Cardiac fibroblast (primary cell): ENCODE measurements at regions not wholly inside any gene's neighbourhood (a gene's known extent, or its start where the extent isn't known, plus 50 kb on each side); places are given as distances from the start of the nearest gene placed in this dataset.
A peak's percentile ranks its signal among the peaks of the same experiment; 100 is the strongest.

Source experiments
- DNase-seq, 2 donors: peaks; one replicate each; pipeline versions ENCODE4 v3.0.0 to v3.0.0-alpha.2; 2010; ENCODE audit warnings: low read depth in 2 of 2
- H3K4me3 ChIP-seq, 2 donors: replicated peaks in 1 of 2; 1 replicate in 1 of 2; 2 replicates in 1 of 2; pipeline ENCODE4 v1.5.1; 2011; ENCODE audit warnings: low read depth in 2 of 2, low read length in 2 of 2, mild to moderate bottlenecking in 2 of 2, moderate library complexity in 1 of 2
- CTCF ChIP-seq: IDR thresholded peaks from one replicate; pipeline ENCODE4 v1.5.1; 2011; ENCODE audit warnings: low read depth, mild to moderate bottlenecking, low read length, inconsistent platforms

GRCh38 chr14:38496092-38496491 lies 240.2 kb upstream of the CLEC14A start:
- TF ChIP-seq CTCF = no peak
- DNase-seq = no peak
- H3K4me3 ChIP-seq = no peak overlapping the region

DNA sequence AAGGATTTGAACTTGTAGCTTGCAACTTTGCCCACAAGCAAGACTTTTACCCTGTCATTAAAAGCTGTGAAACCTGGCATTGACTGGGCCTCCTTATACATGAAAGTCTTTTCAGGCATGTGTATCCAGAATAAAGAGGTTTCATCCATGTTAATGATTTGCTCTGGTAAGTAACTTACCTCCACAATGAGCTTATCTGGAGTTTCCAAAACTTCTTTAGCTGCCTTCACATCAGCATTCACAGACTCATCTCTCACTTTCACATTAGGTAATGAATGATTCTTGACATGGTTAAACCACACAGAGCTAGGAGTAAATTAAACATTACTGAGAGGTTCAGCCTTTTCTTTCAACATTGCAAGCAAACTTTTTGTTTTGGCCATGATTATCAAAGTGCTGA lies 234.4 kb upstream of the CLEC14A start:
- no peak overlapping the region for H3K4me3 ChIP-seq
- TF ChIP-seq CTCF = no peak
- DNase-seq = no peak

- no peak for TF ChIP-seq CTCF
- no peak for DNase-seq
- H3K4me3 ChIP-seq = no peak overlapping the region
Measured at GRCh38 chr14:38485026-38485425, 229.1 kb upstream of the CLEC14A start.

GRCh38 chr14:38481952-38482678 lies 226.2 kb upstream of the CLEC14A start:
- peak; percentile 58 to 81 for DNase-seq
- TF ChIP-seq CTCF = no peak
- no peak overlapping the region for H3K4me3 ChIP-seq

DNA sequence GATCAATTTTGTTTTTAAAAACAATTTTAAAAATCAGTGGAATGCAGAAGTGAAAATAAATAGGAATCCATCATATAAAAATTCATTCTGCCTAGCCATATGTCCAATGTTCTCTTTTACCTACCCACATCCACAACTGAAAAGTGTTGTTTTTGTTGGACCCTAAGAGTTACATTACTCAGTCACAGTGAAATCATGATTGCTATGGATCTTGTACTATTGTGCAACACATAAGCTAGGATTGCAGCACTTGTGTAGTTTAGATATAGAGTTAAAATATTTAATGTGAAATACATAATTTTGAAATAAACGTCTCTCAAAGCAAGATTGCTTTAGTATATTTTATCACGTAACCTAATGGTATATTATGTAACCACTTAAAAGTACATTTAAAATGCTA lies 213.3 kb upstream of the CLEC14A start:
- peak; percentile 53 to 80 for DNase-seq
- no peak overlapping the region for H3K4me3 ChIP-seq
- TF ChIP-seq CTCF = no peak

GRCh38 chr14:38442208-38442607 lies 186.3 kb upstream of the CLEC14A start:
- peak in 1 of 2 donors; percentile 10 for DNase-seq
- no peak for TF ChIP-seq CTCF
- no peak overlapping the region for H3K4me3 ChIP-seq

- TF ChIP-seq CTCF = no peak
- H3K4me3 ChIP-seq = no peak overlapping the region
Measured at GRCh38 chr14:38432186-38432585, 176.3 kb upstream of the CLEC14A start.

More at GRCh38 chr14:38432186-38432585, 176.3 kb upstream of the CLEC14A start:
- DNase-seq = no peak
